GM18508 (cell line): ENCODE measurements at regions not wholly inside any gene's neighbourhood (a gene's known extent, or its start where the extent isn't known, plus 50 kb on each side); places are given as distances from the start of the nearest gene placed in this dataset.
"Not testable (repeated sequence)": the region's sequence is repeated elsewhere in the genome, so short reads cannot be mapped to it uniquely, and the experiment has no call there.

Experiments used
- ATAC-seq: cut with Tn5 transposase; IDR thresholded peaks from one replicate; pipeline ENCODE4 v1.9.1; 2021; ENCODE audit warnings: moderate number of reproducible peaks; ENCODE audit not compliant: insufficient read depth, unreplicated experiment

DNA sequence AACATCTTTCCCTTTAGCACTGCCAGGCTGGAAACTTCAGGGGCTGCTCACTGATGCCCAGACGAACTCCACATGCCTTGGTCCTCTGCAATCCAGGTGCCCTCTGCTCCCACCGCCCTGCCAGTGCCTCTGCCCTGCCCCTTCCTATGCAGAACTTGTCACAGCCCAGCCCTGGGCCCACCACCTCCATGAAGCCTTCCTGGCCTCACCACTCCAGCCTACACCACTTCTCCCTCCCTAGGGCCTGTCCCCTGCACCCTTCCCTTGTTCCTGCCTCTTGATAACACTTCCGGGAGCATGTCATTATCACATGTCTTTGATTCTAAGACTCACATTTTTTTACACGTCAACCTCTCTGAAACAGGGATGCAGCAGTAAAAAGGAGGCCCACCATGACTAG lies 627.2 kb downstream of the UQCRFS1 start:
- ATAC-seq = no peak

DNA sequence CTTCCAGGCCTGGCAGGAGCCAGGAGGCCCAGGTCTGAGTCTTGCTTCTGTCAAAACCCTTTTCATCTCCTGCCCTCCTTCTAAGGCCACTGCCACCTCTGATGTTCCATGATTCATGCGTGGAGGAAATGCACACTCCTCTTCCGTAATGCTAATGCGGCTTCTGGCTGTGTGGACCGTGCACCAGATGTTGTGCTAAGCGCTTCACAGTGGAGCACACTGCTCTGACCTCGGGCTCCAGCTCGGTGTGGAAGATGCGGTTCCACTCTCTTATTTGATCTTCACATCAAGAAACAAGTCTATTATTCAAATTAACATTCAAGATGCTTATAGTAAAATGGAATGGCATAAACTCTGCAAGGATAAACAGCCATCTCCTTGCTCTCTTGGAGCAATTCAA lies 629.2 kb downstream of the UQCRFS1 start:
- ATAC-seq = no peak

DNA sequence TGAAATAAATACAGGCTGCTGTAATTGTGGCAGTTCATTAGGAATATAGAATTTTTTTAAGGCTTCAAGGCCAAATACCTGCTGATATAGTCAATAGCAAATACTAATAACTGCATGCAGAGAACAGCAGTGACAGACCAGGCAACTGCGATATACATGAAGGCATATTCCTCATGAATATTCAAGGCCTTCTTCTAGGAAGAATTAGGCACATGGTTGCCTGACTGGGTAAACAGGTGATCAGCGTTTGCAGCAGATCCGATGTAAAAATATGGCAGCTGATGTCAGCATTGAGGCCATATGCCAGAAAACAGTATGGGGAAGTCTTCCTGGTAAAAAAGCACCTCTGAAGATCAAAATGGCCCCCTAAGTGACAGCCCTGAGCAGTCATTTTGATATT lies 629.7 kb downstream of the UQCRFS1 start:
- ATAC-seq = no peak

DNA sequence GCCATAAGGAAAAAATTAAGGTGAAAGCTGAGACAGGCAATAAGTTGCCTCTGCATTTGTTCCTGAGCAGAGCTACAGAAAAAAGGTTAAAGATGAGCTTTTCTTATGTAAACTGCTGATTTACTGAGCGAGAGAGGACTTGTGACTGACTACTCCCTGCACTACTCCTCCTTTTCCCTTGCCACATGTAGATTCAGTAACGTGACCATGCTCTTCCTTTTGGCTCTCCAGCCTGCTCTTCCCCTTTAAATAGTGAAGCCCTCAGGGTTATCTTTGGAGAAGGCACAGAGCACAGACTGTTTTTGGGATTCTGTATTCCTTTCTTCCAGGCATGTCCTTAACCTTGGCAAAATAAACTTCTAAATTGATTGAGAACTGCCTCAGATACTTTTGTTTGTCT lies 630.2 kb downstream of the UQCRFS1 start:
- no peak for ATAC-seq

DNA sequence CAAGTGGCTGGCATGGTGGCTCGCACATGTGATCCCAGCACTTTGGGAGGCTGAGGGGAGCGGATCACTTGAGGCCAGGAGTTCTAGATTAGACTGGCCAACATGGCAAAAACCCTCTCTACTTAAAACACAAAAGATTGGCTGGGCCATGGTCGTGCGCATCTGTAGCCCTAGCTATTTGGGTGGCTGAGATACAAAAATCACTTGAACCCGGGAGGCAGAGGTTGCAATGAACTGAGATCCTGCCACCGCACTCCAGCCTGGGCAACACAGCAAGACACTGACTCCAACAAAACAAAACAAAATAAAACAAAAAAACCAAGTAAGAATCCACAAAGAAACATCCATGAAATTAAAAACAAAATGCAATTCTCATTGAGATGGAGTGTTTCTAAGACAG lies 630.6 kb downstream of the UQCRFS1 start:
- ATAC-seq = no peak

DNA sequence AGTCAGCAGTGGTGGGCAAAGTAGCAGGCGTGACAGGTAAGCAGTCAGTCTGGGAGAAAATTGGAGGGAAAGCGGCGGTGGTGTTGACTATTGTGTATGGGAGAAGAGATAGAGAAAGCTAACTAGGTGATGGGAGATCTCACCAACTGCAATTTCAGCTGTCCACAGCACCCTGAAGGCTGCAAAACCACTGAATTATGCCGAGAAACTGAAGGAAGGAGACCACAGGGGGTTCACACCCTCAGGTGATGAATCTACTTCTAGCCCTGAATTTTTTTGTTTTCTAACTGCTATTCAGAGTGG lies 631.5 kb downstream of the UQCRFS1 start:
- ATAC-seq = no peak

DNA sequence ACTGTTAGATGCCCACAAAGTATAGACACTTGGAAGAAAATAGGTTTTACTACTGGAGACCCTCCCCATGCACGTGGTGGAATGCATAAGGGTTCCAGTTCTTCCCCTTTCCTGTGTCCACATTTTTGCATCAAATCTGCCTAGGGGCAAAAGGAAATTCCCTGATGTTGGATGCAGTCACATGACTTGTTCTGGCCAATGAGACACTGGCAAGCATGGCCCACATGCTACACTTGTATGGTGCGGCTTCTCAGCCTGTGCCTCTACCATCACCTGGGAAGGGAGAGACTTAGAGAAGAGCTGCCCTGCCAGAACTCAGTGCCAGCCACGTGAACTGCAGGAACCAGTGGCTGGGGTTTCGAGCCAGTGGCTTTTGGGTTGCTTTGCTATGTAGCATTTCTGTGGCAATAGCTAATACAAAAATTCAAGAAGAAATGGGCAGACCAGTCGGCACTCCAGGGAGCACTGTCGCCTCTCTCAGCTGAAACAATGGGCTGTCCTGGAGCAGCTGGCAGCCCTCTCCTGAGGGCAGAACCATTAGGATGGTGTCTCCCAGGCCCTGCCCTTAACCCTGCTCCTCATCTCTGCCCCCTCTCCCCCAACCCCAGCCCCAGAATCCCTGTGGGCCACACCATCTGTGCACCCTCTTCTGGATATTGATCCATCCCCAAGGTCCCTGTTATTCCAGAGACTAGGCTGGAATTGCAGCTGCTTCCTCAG lies 634.0 kb downstream of the UQCRFS1 start:
- no peak for ATAC-seq

DNA sequence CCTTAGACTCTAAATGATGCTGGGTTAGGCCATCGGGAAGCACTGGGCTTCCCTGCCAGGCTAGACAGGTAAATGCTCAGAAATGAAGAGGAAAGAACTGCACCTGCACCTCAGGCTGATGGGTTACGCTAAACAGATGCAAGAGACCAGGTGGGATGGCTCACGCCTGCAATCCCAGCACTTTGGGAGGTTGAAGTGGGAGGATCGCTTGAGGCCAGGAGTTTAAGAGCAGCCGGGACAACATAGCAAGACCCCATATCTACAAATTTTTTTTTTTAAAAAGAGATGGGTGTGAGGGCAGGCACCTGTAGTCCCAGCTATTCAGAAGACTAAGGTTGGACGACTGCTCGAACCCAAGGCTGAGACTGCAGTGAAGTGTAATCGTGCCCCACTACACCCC lies 634.7 kb downstream of the UQCRFS1 start:
- no peak for ATAC-seq

DNA sequence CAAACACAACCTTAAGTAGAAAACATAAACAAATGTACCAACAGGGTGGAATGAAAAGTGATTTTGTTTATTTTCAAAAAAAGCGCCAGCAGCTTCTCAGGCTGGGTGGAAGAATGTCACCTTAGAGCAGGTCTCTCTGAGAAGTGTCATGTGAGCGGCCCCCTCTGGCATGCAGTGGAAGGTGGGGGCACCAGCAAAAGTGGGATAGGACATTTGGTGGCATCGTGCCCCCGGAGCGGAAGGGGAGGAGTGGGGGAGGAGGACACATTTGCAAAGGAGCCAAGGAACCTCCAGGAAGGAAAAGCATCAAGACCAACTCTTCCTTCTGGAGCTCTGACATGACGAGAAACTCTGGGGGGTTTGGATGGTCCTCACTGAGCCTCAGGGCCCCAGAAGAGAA lies 635.3 kb downstream of the UQCRFS1 start:
- ATAC-seq = no peak

DNA sequence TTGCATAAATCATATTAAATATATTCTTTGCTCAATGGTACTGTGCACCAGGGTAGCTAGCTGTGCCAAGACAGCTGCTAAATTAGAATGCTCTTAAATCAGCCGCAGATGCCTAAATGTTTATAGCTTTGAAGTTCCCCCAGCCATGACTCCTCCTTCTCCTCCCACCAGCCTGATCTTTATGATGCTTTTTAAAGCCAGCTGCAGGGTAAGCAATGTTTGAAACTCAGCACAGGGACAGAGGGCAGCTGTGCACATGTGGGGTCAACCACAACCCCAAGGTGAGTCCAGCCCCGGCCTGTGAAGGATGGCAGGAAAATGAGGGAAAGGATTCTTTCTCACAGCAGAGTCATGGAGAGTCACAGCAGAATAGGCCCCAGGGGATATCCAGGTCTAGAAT lies 635.7 kb downstream of the UQCRFS1 start:
- no peak for ATAC-seq

DNA sequence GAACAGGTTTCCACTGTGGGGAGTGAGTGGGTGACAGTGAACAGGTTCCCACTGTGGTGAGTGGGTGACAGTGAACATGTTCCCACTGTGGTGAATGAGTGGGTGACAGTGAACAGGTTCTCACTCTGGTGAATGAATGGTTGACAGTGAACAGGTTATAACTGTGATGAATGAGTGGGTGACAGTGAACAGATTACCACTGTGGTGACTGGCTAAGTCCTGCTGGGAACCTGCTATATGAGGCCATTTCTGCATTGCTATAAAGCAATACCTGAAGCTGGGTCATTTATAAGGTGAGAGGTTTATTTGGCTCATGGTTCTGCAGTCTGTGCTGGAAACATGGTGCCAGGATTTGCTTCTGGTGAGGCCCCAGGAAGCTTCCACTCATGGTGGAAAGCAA lies 637.1 kb downstream of the UQCRFS1 start:
- no peak for ATAC-seq

DNA sequence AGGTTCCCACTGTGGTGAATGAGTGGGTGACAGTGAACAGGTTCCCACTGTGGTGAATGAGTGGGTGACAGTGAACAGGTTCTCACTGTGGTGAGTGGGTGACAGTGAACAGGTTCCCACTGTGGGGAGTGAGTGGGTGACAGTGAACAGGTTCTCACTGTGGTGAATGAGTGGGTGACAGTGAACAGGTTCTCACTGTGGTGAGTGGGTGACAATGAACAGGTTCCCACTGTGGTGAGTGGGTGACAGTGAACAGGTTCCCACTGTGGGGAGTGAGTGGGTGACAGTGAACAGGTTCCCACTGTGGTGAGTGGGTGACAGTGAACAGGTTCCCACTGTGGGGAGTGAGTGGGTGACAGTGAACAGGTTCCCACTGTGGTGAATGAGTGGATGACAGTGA lies 637.6 kb downstream of the UQCRFS1 start:
- ATAC-seq = not testable (repeated sequence)

DNA sequence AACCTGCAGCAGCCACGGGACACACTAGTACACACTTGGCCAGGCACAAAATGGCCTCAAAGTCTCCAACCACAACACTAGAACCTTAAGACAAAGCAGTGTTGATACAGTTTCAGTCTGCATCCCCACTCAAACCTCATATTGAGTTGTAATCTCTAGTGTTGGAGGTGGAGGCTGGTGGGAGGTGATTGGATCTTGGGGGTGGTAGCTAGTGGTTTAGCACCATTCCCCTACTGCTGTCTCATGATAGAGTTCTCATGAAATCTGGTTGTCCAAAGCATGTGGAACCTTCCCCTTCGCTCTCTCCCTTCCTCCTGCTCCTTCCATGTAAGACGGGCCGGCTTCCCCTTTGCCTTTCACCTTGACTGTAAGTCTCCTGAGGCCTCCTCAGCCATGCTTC lies 638.7 kb downstream of the UQCRFS1 start:
- no peak for ATAC-seq

DNA sequence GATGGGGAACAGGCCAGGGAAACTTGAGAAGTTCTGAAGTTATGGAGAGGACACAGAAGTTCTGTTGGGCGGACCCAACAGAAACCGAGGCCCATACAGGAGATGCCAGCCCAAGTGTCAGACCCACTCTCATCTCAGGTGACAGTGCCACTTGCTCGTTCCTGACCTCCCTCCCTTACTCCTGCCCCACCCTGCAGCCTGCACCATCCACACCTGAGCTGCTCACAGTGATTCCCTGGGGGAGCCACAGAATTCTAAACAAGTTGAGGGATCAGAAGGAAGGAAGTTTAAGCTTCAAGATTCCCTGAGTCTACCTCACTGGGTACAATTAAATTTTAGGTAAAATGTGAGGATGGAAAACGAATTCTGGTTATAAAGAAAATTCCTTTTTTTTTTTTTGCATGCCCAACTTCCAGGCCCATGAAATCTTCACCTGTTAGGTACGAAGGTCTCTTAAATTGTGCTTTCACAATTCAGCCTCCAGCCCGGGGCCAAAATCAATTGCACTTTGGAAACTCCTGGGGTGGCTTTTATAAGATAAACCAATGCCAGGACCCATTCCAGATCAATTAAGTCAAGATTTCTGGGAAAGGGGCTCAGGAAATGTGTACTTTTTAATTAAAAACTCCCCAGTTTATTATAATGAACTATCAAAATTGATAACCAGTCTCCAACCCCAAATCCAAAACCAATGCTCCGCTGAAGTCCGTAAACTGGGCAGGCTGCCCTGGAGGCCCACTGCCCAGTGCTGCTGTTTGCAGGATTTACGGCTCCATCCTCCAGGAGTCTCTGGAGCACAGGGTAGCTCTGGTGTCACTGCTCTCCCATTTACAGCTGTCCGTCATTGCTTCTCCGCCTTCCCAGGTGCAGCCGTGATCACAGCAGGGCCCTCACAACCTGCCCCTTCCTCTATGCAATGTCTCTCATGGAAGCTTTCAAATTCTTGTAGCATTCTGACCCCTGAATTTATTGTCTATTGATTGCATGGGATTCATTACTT lies 643.5 kb downstream of the UQCRFS1 start:
- no peak for ATAC-seq

DNA sequence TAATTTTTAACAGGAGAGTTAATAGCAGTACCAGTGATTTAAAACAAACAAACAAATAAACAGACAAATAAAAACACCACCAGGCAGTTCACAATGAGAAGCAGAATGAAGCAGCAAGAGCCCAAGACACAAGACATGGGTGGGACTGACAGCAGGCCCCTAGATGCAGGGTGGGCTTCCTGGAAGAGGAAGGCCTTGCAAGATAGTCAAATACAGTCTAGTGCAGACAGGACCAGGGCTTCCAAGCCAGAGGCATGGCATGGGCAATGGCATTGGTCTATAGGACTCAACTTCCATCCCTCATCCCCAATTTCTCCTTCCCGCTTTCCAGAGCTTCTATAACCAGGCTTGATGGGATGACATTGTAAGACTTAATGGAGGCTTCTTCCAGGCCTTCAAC lies 645.1 kb downstream of the UQCRFS1 start:
- no peak for ATAC-seq

DNA sequence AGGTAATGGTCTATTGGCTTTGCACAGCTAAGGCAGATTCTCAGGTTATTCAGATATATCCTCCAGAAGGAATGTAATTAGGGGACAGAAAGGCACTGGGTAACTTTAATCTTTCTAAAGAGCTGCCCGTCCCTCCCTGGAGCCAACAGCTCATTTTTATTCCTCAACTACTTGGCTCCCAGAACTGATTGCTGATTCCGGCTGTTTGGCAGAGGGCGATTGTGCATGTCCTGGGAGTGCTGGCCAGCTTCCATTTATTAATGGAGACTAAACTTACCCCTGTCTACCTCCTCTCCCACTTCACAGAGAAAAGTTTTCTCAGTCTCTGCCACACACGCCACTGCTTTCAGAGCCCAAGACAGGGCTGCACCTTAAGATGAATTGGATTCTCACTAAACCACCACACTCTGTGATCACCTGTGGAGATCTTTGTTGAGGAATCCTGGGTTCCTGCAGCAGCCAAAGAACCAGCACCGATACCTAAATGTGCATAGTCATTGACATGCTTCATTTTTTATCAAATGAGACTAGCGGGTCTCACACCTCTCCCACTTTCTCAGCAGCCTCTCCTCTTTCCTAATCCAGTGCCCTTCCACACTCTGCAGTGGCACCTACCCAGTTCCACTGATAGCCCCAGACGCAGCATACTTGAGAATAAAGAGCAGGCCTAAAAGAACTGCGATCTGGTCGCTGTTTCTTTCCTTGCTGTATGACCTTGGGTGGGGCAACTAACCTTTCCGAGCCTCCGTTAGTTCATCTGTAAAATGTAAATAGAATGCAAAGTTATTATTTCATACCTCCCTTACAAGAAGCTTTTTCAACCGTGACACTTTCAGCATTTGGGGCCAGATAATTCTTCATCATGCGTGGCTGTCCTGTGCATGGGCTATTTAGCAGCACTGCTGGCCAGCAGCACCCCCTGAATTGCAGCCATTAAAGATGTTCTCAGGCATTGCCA lies 648.7 kb downstream of the UQCRFS1 start:
- ATAC-seq = no peak

DNA sequence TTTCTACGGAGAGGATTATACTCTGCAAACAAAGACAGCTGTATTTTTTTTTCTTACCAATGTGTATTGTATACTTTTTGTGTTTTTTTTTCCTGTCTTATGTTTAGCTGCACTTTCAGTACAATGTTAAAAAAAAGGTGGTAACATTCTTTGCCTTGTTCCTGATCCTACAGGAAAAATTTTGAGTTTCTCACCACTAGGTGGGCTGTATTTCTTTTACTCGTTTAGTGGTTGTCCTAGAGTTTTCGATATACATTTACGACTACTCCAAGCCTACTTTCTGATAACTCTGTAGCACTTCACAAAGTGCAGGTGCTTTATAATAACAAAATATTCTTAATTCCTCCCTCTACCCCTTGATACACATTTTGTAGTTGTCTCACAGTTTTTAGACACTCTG lies 652.2 kb downstream of the UQCRFS1 start:
- ATAC-seq = no peak

DNA sequence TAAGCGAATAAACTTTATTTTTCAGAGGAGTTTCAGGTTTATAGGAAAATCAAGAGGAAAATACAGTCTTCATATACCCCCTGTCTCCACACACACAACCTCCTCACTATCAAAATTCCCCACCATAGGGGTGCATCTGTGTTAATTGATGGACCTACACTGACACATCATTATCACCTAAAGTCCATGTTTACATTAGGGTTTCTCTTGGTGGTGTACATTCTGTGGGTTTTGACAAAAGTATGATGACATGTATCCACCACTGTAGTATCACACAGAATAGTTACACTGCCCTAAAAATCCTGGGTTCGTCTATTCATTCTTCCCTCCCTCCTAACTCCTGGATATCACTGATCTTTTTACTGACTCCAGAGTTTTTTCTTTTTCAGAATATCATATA lies 654.2 kb downstream of the UQCRFS1 start:
- no peak for ATAC-seq

DNA sequence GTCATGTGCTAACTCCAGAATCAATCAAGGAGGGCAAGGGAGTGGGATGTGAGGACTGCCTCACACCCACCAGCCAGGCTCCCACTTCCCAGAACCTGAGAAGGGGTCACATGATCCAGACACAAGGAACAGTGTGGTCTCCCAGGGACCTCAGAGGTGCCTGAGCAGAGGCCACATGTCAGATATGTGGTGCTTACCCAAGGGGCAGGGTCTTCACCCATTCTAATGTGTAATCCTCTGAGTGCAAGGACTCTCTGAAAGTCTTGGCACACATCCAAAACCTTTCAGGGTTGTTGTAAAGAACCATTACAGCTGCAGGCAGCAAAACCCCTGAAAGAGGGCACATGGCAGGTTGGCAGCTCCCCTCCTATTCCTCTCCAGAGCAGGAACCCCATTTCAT lies 656.6 kb downstream of the UQCRFS1 start:
- ATAC-seq = no peak

DNA sequence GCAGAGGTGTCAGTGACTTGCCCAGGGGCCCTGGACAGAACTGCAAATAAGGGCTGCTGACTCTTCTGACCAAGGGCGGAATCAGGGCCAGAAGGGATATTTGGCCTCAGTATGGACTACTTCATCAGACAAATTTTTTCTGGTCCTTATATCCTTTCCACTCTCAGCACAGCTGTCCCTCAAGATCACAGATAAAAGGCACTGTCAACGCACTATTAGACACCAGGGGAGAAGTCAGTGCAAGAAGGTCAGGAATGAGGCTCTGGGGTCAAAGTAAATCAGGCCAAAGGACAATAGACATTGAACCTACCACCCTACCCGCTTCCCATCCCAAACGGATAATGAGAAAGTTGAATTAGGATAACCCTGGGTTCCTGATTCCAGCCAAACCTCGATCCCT lies 657.6 kb downstream of the UQCRFS1 start:
- no peak for ATAC-seq
